Prostate gland (tissue), 2 donors: ENCODE measurements at regions not wholly inside any gene's neighbourhood (a gene's known extent, or its start where the extent isn't known, plus 50 kb on each side); places are given as distances from the start of the nearest gene placed in this dataset.

Experiments
- DNase-seq: peaks from one replicate; pipeline ENCODE4 v3.0.0-alpha.2; 2019; ENCODE audit warnings: low spot score
- H3K27ac ChIP-seq, 2 donors: fragments of 200-600 bp; sonication (generic); 2 replicates each; pipeline ENCODE4 v1.5.1; 2017 to 2019
- H3K27me3 ChIP-seq: fragments of 200-600 bp; sonication (generic); replicated peaks from 2 replicates; pipeline ENCODE4 v1.5.1; 2019; ENCODE audit not compliant: insufficient read depth
- H3K36me3 ChIP-seq, 2 donors: fragments of 200-600 bp; sonication (generic); 1 replicate in 1 of 2; 2 replicates in 1 of 2; pipeline versions ENCODE4 v1.5.1 to v1.8.1; 2017 to 2019
- H3K4me1 ChIP-seq: fragments of 200-600 bp; sonication (generic); replicated peaks from 2 replicates; pipeline ENCODE4 v1.5.1; 2019
- H3K4me3 ChIP-seq, 2 donors: fragments of 200-600 bp; sonication (generic); 2 replicates each; pipeline ENCODE4 v1.5.1; 2017 to 2019
- H3K9me3 ChIP-seq: fragments of 200-600 bp; sonication (generic); 2 replicates; pipeline ENCODE4 v1.5.1; 2017
- POLR2A ChIP-seq: fragments of 450-650 bp; IDR thresholded peaks from one replicate; pipeline ENCODE4 v1.6.1; 2016; ENCODE audit warnings: antibody characterized with exemption, mild to moderate bottlenecking
- POLR2AphosphoS5 ChIP-seq: sonication (generic); formaldehyde crosslinking; IDR thresholded peaks from one replicate; pipeline ENCODE4 v1.6.1; 2017; ENCODE audit warnings: antibody characterized with exemption
- WGBS: methylation state at CpG from one replicate; pipeline ENCODE4 v1.1.5; 2018; 5-methylcytosine and 5-hydroxymethylcytosine counted together
- intact Hi-C: fragments of 100-400 bp; cut with DNase I; formaldehyde crosslinking; loops from one replicate; pipeline ENCODE4 v1.14.2; 2022
- TF ChIP-seq, protein P1 (sequence below), 4 experiments: fragments of 200-600 bp in 2 of 4; fragments of 450-650 bp in 2 of 4; sonication (generic) in 2 of 4; IDR thresholded peaks; 1 replicate in 3 of 4; 2 replicates in 1 of 4; pipeline ENCODE4 v1.5.1; 2016 to 2019; ENCODE audit warnings: antibody characterized with exemption in 4 of 4, mild to moderate bottlenecking in 2 of 4, moderate library complexity in 2 of 4

GRCh38 chr11:79829891-79830290 is 389.1 kb upstream of the TENM4 start:
- Histone ChIP-seq H3K4me1 (no peaks in the 10 kb centered on the region), H3K4me3 (no peak overlapping the region), H3K9me3 (no peaks in the 10 kb centered on the region), H3K36me3 (no peaks in the 10 kb centered on the region), H3K27me3 (no peaks in the 10 kb centered on the region), H3K27ac (no peak overlapping the region)
- TF ChIP-seq POLR2A, result no peak
- TF ChIP-seq, protein P1, sequence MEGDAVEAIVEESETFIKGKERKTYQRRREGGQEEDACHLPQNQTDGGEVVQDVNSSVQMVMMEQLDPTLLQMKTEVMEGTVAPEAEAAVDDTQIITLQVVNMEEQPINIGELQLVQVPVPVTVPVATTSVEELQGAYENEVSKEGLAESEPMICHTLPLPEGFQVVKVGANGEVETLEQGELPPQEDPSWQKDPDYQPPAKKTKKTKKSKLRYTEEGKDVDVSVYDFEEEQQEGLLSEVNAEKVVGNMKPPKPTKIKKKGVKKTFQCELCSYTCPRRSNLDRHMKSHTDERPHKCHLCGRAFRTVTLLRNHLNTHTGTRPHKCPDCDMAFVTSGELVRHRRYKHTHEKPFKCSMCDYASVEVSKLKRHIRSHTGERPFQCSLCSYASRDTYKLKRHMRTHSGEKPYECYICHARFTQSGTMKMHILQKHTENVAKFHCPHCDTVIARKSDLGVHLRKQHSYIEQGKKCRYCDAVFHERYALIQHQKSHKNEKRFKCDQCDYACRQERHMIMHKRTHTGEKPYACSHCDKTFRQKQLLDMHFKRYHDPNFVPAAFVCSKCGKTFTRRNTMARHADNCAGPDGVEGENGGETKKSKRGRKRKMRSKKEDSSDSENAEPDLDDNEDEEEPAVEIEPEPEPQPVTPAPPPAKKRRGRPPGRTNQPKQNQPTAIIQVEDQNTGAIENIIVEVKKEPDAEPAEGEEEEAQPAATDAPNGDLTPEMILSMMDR (IDR thresholded peaks at IDR 0.05), result no peak
- TF ChIP-seq POLR2AphosphoS5, result no peak
- intact Hi-C loops, result no loop called here
- WGBS, result 65% methylated on average over 3 of the region's 3 CpGs
- DNase-seq, result no peak

DNA sequence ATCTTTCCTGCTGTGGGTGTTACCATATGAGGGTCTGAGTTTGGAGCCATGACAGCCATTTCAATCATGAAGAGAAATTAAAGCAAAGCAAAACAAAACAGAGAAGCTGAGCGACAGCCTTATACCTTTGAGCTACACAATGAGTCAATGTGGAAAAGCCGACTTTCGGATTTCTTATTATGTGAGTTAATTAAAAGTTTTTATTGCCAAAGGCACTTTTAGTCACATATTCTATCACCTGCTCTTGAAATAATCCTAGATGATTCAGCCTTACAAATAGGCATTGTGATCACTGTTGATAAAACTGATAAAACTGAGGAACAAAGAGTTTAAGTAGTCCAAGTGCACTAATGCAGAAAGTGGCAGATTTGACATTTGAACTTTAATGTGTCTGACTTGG is 381.9 kb upstream of the TENM4 start:
- no peaks in the 10 kb centered on the region for H3K27me3 ChIP-seq
- 70% methylated on average over 3 of the region's 3 CpGs for WGBS
- H3K9me3 ChIP-seq, result no peaks in the 10 kb centered on the region
- no peaks in the 10 kb centered on the region for H3K4me1 ChIP-seq
- no peak overlapping the region for H3K27ac ChIP-seq
- no peak for DNase-seq
- no peaks in the 10 kb centered on the region for H3K36me3 ChIP-seq
- no peak overlapping the region for H3K4me3 ChIP-seq
- TF ChIP-seq, protein P1 (IDR thresholded peaks at IDR 0.05), result no peak
- TF ChIP-seq POLR2AphosphoS5 (no peak), POLR2A (no peak)
- intact Hi-C loops, result no loop called here

- no peaks in the 10 kb centered on the region for H3K27me3 ChIP-seq
- no peak overlapping the region for H3K4me3 ChIP-seq
- WGBS, result 59% methylated on average over 3 of the region's 3 CpGs
- no peaks in the 10 kb centered on the region for H3K9me3 ChIP-seq
- H3K27ac ChIP-seq, result no peak overlapping the region
- no peak for DNase-seq
- intact Hi-C loops, result no loop called here
- no peaks in the 10 kb centered on the region for H3K36me3 ChIP-seq
- TF ChIP-seq POLR2A (no peak), POLR2AphosphoS5 (no peak)
- TF ChIP-seq, protein P1 (IDR thresholded peaks at IDR 0.05), result no peak
- no peaks in the 10 kb centered on the region for H3K4me1 ChIP-seq
Measured at GRCh38 chr11:79813551-79813950, 372.7 kb upstream of the TENM4 start.

GRCh38 chr11:79809487-79809886 is 368.7 kb upstream of the TENM4 start:
- intact Hi-C loops, result no loop called here
- WGBS, result 11% methylated on average over 2 of the region's 2 CpGs
- H3K4me1 ChIP-seq, result no peaks in the 10 kb centered on the region
- no peaks in the 10 kb centered on the region for H3K27me3 ChIP-seq
- DNase-seq, result no peak
- H3K36me3 ChIP-seq, result no peaks in the 10 kb centered on the region
- H3K27ac ChIP-seq, result no peak overlapping the region
- H3K4me3 ChIP-seq, result no peak overlapping the region
- no peaks in the 10 kb centered on the region for H3K9me3 ChIP-seq
- no peak for TF ChIP-seq POLR2A
- TF ChIP-seq, protein P1 (IDR thresholded peaks at IDR 0.05), result no peak
- TF ChIP-seq POLR2AphosphoS5, result no peak

GRCh38 chr11:79807506-79807905 is 366.7 kb upstream of the TENM4 start:
- WGBS, result 59% methylated on average over 2 of the region's 2 CpGs
- Histone ChIP-seq H3K4me1 (no peaks in the 10 kb centered on the region), H3K27ac (no peak overlapping the region), H3K4me3 (no peak overlapping the region), H3K27me3 (no peaks in the 10 kb centered on the region), H3K36me3 (no peaks in the 10 kb centered on the region), H3K9me3 (no peaks in the 10 kb centered on the region)
- DNase-seq, result no peak
- TF ChIP-seq, protein P1 (IDR thresholded peaks at IDR 0.05), result no peak
- TF ChIP-seq POLR2AphosphoS5, result no peak
- no peak for TF ChIP-seq POLR2A
- intact Hi-C loops, result no loop called here
